Naive thymus-derived CD4-positive, alpha-beta T cell (primary cell): ENCODE measurements at regions not wholly inside any gene's neighbourhood (a gene's known extent, or its start where the extent isn't known, plus 50 kb on each side); places are given as distances from the start of the nearest gene placed in this dataset.

ENCODE experiments used
- ATAC-seq: fragments of 150-1000 bp; cut with Tn5 transposase; 2 replicates; pipeline ENCODE4 v1.10.0; 2021; ENCODE audit warnings: mild to moderate bottlenecking, moderate library complexity
- CTCF ChIA-PET: fragments of 350-600 bp; sonication (Branson Sonifier 250); formaldehyde crosslinking; loops from one replicate; lab custom pipeline; 2021; ENCODE audit warnings: antibody characterized with exemption; lab: Charles Lee
- POLR2A ChIA-PET: fragments of 350-600 bp; sonication (Branson Sonifier 250); formaldehyde crosslinking; loops from one replicate; lab custom pipeline; 2021; ENCODE audit warnings: antibody characterized with exemption, inconsistent platforms; lab: Charles Lee
- DNase-seq, 9 donors: peaks; one replicate each; pipeline versions ENCODE4 v3.0.0 to v3.0.0-alpha.2; 2020 to 2022; ENCODE audit warnings: mixed read lengths in 1 of 9
- H3K27ac ChIP-seq: one replicate; pipeline ENCODE4 v1.7.0; 2013; ENCODE audit warnings: mild to moderate bottlenecking, low read depth, low read length, moderate library complexity
- H3K27me3 ChIP-seq, 2 donors: one replicate each; pipeline ENCODE4 v1.7.0; 2013; ENCODE audit warnings: low read length in 2 of 2, mild to moderate bottlenecking in 2 of 2, moderate library complexity in 2 of 2; ENCODE audit not compliant: control insufficient read depth in 2 of 2, insufficient read depth in 2 of 2
- H3K36me3 ChIP-seq, 3 experiments: 1 replicate in 2 of 3; 2 replicates in 1 of 3; pipeline ENCODE4 v1.7.0; 2013; ENCODE audit warnings: low read length in 3 of 3, mild to moderate bottlenecking in 3 of 3, moderate library complexity in 1 of 3; ENCODE audit not compliant: insufficient read depth in 3 of 3, control insufficient read depth in 2 of 3
- H3K4me1 ChIP-seq, 2 donors: one replicate each; pipeline ENCODE4 v1.7.0; 2013; ENCODE audit warnings: low read length in 2 of 2, mild to moderate bottlenecking in 2 of 2, moderate library complexity in 1 of 2; ENCODE audit not compliant: control insufficient read depth in 2 of 2, insufficient read depth in 2 of 2
- H3K4me3 ChIP-seq: 2 replicates; pipeline ENCODE4 v1.7.0; 2013; ENCODE audit warnings: mild to moderate bottlenecking, low read length
- H3K9me3 ChIP-seq, 3 experiments: 1 replicate in 2 of 3; 2 replicates in 1 of 3; pipeline ENCODE4 v1.7.0; 2013; ENCODE audit warnings: low read length in 3 of 3; ENCODE audit not compliant: control insufficient read depth in 2 of 3
- H3K27ac Mint-ChIP-seq, 9 donors: one replicate each; pipeline ENCODE4 v1.8.0; 2020 to 2022; ENCODE audit warnings: mixed read lengths in 9 of 9, mild to moderate bottlenecking in 8 of 9, moderate library complexity in 5 of 9, inconsistent platforms in 2 of 9
- H3K27me3 Mint-ChIP-seq, 5 donors: one replicate each; pipeline ENCODE4 v1.8.0; 2021 to 2022; ENCODE audit warnings: mixed read lengths in 5 of 5, mild to moderate bottlenecking in 1 of 5
- H3K36me3 Mint-ChIP-seq, 5 donors: one replicate each; pipeline ENCODE4 v1.8.0; 2020 to 2022; ENCODE audit warnings: mixed read lengths in 5 of 5, mild to moderate bottlenecking in 3 of 5, inconsistent platforms in 1 of 5
- H3K4me1 Mint-ChIP-seq, 7 donors: one replicate each; pipeline ENCODE4 v1.8.0; 2020 to 2022; ENCODE audit warnings: mixed read lengths in 7 of 7, mild to moderate bottlenecking in 3 of 7, inconsistent platforms in 1 of 7
- H3K4me3 Mint-ChIP-seq, 10 donors: one replicate each; pipeline ENCODE4 v1.8.0; 2020 to 2022; ENCODE audit warnings: mild to moderate bottlenecking in 10 of 10, mixed read lengths in 10 of 10, moderate library complexity in 6 of 10, inconsistent platforms in 2 of 10
- H3K9me3 Mint-ChIP-seq, 11 donors: one replicate each; pipeline ENCODE4 v1.8.0; 2020 to 2022; ENCODE audit warnings: mixed read lengths in 11 of 11, mild to moderate bottlenecking in 4 of 11, inconsistent platforms in 1 of 11, moderate library complexity in 1 of 11
- intact Hi-C, 2 donors: fragments of 100-400 bp; cut with micrococcal nuclease; formaldehyde crosslinking; loops; one replicate each; pipeline ENCODE4 v1.15.1; 2023

GRCh38 chr6:144335311-144335861 is 50.3 kb downstream of the UTRN start:
- ChIA-PET POLR2A (interaction anchor here (0.9 to 4.0 kb wide), 7 partner anchors 8 to 272 kb away, joined by 3 to 42 read pairs (median 3); no protein-coding TSS in a partner anchor), CTCF (interaction anchor here (0.5 kb wide), 1 partner anchor 397 kb away, joined by 7 read pairs; no protein-coding TSS in a partner anchor)
- H3K4me3 Mint-ChIP-seq, result peak overlapping the region; percentile 80 to 93 (median 84)
- H3K9me3 Mint-ChIP-seq, result no peaks in the 10 kb centered on the region
- peaks cover 50 to 82% (median 66%) of the 10 kb centered on the region in 7 donors for H3K4me1 Mint-ChIP-seq
- peaks cover 0 to 5% (median 0%) of the 10 kb centered on the region in 5 donors for H3K36me3 Mint-ChIP-seq
- no peaks in the 10 kb centered on the region for H3K27me3 ChIP-seq
- no peak overlapping the region for H3K4me3 ChIP-seq
- peaks cover 34 to 42% of the 10 kb centered on the region in 2 donors for H3K4me1 ChIP-seq
- peak overlapping the region; percentile 82 to 98 (median 96) for H3K27ac Mint-ChIP-seq
- no peak for DNase-seq
- H3K27ac ChIP-seq, result peak overlapping the region; percentile 75
- no peaks in the 10 kb centered on the region for H3K36me3 ChIP-seq
- no peak for ATAC-seq
- no peaks in the 10 kb centered on the region for H3K27me3 Mint-ChIP-seq
- H3K9me3 ChIP-seq, result no peaks in the 10 kb centered on the region
- intact Hi-C loops, result loop anchor here (2.0 kb wide), 3 partner anchors 15 to 51 kb away; partner anchors contain the start of gene UTRN (in 1 of the 2)

DNA sequence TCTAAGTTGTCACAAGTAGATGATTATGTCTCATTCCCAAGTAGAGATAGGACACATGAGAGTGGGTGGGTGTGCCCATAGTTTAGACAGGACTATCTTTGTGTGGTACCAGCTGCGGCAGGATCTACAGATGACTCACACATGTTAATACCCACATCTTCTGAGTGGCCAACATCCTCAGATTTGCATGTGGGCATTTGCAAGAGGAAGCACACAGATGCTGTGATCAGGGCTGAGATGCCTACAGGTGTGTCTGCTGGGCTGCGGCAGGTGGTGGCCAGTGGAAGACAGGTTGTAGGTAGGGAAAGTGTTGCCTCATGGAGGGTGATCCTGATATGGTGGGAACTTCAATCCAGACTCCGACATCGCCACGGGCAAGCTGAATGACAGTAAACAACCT is 50.8 kb downstream of the UTRN start:
- Mint-ChIP-seq H3K9me3 (no peaks in the 10 kb centered on the region), H3K27ac (peak overlapping the region; percentile 82 to 98 (median 96)), H3K36me3 (peaks cover 0 to 5% (median 0%) of the 10 kb centered on the region in 5 donors), H3K27me3 (no peaks in the 10 kb centered on the region), H3K4me1 (peaks cover 53 to 87% (median 71%) of the 10 kb centered on the region in 7 donors), H3K4me3 (peak overlapping the region; percentile 80 to 93 (median 84))
- Histone ChIP-seq H3K4me1 (peaks cover 37 to 43% of the 10 kb centered on the region in 2 donors), H3K27me3 (no peaks in the 10 kb centered on the region), H3K9me3 (no peaks in the 10 kb centered on the region), H3K27ac (peak overlapping the region; percentile 75), H3K36me3 (no peaks in the 10 kb centered on the region), H3K4me3 (no peak overlapping the region)
- DNase-seq (no peak), ATAC-seq (peak; percentile 43)
- intact Hi-C loops, result loop anchor here (2.0 kb wide), 3 partner anchors 15 to 51 kb away; partner anchors contain the start of gene UTRN (in 1 of the 2)
- POLR2A ChIA-PET, result interaction anchor here (0.6 to 4.0 kb wide), 5 partner anchors 9 to 39 kb away, joined by 3 to 42 read pairs (median 6); no protein-coding TSS in a partner anchor
- CTCF ChIA-PET, result interaction anchor here (0.5 kb wide), 1 partner anchor 397 kb away, joined by 7 read pairs; no protein-coding TSS in a partner anchor

DNA sequence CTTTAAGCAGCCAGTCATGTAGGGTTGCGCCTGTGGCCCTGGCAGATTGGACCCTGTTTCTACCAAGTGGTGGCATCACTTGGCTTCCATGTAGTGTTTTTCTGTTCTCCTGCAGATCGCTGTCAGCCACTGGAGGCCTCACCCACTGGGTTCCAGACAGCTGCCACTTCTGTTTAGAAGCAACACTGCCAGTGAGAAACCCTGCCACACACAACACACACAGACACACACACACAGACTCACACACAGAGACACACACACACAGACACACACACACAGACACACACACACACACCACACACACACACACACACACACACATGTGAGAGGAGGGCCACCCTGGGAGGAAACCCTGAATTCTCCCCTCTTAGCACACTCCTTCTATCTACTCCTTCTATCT is 51.8 kb downstream of the UTRN start:
- peak overlapping the region in 9 of 10 donors; percentile 17 to 83 (median 37) for H3K4me3 Mint-ChIP-seq
- no peaks in the 10 kb centered on the region for H3K36me3 ChIP-seq
- H3K4me1 Mint-ChIP-seq, result peaks cover 60 to 91% (median 81%) of the 10 kb centered on the region in 7 donors
- no peaks in the 10 kb centered on the region for H3K9me3 Mint-ChIP-seq
- intact Hi-C loops, result no loop called here
- CTCF ChIA-PET, result no interaction called here
- H3K27ac ChIP-seq, result no peak overlapping the region
- DNase-seq, result no peak
- H3K4me1 ChIP-seq, result peaks cover 44 to 53% of the 10 kb centered on the region in 2 donors
- H3K4me3 ChIP-seq, result no peak overlapping the region
- H3K36me3 Mint-ChIP-seq, result peaks cover 0 to 7% (median 0%) of the 10 kb centered on the region in 5 donors
- POLR2A ChIA-PET, result interaction anchor here (1.8 to 4.0 kb wide), 2 partner anchors 9 to 10 kb away, joined by 7 to 42 read pairs; no protein-coding TSS in a partner anchor
- H3K27me3 Mint-ChIP-seq, result no peaks in the 10 kb centered on the region
- no peak for ATAC-seq
- no peaks in the 10 kb centered on the region for H3K27me3 ChIP-seq
- no peaks in the 10 kb centered on the region for H3K9me3 ChIP-seq
- H3K27ac Mint-ChIP-seq, result peak overlapping the region; percentile 25 to 96 (median 89)

- H3K27me3 ChIP-seq, result no peaks in the 10 kb centered on the region
- intact Hi-C loops, result no loop called here
- H3K27me3 Mint-ChIP-seq, result no peaks in the 10 kb centered on the region
- H3K36me3 ChIP-seq, result no peaks in the 10 kb centered on the region
- ATAC-seq (no peak), DNase-seq (no peak)
- H3K4me3 ChIP-seq, result no peak overlapping the region
- peaks cover 0 to 7% (median 0%) of the 10 kb centered on the region in 5 donors for H3K36me3 Mint-ChIP-seq
- peaks cover 0 to 1% (median 0%) of the 10 kb centered on the region in 11 donors for H3K9me3 Mint-ChIP-seq
- no peak overlapping the region for H3K4me3 Mint-ChIP-seq
- ChIA-PET CTCF (interaction anchor here (0.7 to 1.4 kb wide), 2 partner anchors 52 to 142 kb away, joined by 3 to 5 read pairs; no protein-coding TSS in a partner anchor), POLR2A (interaction anchor here (0.6 kb wide), 1 partner anchor 15 kb away, joined by 3 read pairs; no protein-coding TSS in a partner anchor)
- peak overlapping the region in 7 of 9 donors; percentile 1 to 98 (median 67) for H3K27ac Mint-ChIP-seq
- H3K4me1 ChIP-seq, result peaks cover 59 to 68% of the 10 kb centered on the region in 2 donors
- H3K4me1 Mint-ChIP-seq, result peaks cover 69 to 99% (median 89%) of the 10 kb centered on the region in 7 donors
- H3K27ac ChIP-seq, result no peak overlapping the region
- no peaks in the 10 kb centered on the region for H3K9me3 ChIP-seq
These were observed 53.3 kb downstream of the UTRN start for GRCh38 chr6:144338474-144338873.

- Histone ChIP-seq H3K27ac (no peak overlapping the region), H3K27me3 (no peaks in the 10 kb centered on the region), H3K36me3 (no peaks in the 10 kb centered on the region), H3K4me3 (no peak overlapping the region), H3K4me1 (peaks cover 58 to 65% of the 10 kb centered on the region in 2 donors), H3K9me3 (no peaks in the 10 kb centered on the region)
- no peak for DNase-seq
- Mint-ChIP-seq H3K27me3 (no peaks in the 10 kb centered on the region), H3K4me3 (no peak overlapping the region), H3K36me3 (peaks cover 0 to 7% (median 0%) of the 10 kb centered on the region in 5 donors), H3K9me3 (peaks cover 0 to 1% (median 0%) of the 10 kb centered on the region in 11 donors), H3K4me1 (peaks cover 68 to 99% (median 87%) of the 10 kb centered on the region in 7 donors), H3K27ac (peak overlapping the region in 7 of 9 donors; percentile 1 to 98 (median 26))
- no peak for ATAC-seq
- ChIA-PET POLR2A (no interaction called here), CTCF (interaction anchor here (1.4 kb wide), 1 partner anchor 142 kb away, joined by 5 read pairs; no protein-coding TSS in a partner anchor)
- intact Hi-C loops, result no loop called here
These were observed 54.0 kb downstream of the UTRN start for GRCh38 chr6:144338951-144339700.

GRCh38 chr6:144339859-144340452 is 54.8 kb downstream of the UTRN start:
- peaks cover 0 to 1% (median 0%) of the 10 kb centered on the region in 11 donors for H3K9me3 Mint-ChIP-seq
- no peak for DNase-seq
- no peaks in the 10 kb centered on the region for H3K36me3 ChIP-seq
- H3K36me3 Mint-ChIP-seq, result peaks cover 0 to 11% (median 0%) of the 10 kb centered on the region in 5 donors
- no peak overlapping the region for H3K4me3 ChIP-seq
- H3K27me3 Mint-ChIP-seq, result no peaks in the 10 kb centered on the region
- H3K9me3 ChIP-seq, result no peaks in the 10 kb centered on the region
- intact Hi-C loops, result loop anchor here (5.0 to 10.0 kb wide), 7 partner anchors 222 to 1622 kb away; partner anchors contain the start of genes LTV1 (in 1 of the 2) and SHPRH (in 1 of the 2)
- no peak overlapping the region for H3K27ac ChIP-seq
- no peak overlapping the region for H3K4me3 Mint-ChIP-seq
- no peaks in the 10 kb centered on the region for H3K27me3 ChIP-seq
- ChIA-PET POLR2A (interaction anchor here (1.1 kb wide), 1 partner anchor 10 kb away, joined by 5 read pairs; no protein-coding TSS in a partner anchor), CTCF (interaction anchor here (0.9 kb wide), 1 partner anchor 121 kb away, joined by 3 read pairs; no protein-coding TSS in a partner anchor)
- peak overlapping the region in 3 of 9 donors; percentile 33 to 98 (median 35) for H3K27ac Mint-ChIP-seq
- H3K4me1 Mint-ChIP-seq, result peaks cover 71 to 97% (median 85%) of the 10 kb centered on the region in 7 donors
- peaks cover 51 to 59% of the 10 kb centered on the region in 2 donors for H3K4me1 ChIP-seq
- ATAC-seq, result no peak
